AG09309 (cell line): ENCODE measurements at regions not wholly inside any gene's neighbourhood (a gene's known extent, or its start where the extent isn't known, plus 50 kb on each side); places are given as distances from the start of the nearest gene placed in this dataset.

Experiments
- DNase-seq: peaks from one replicate; pipeline ENCODE4 v3.0.0-alpha.2; 2010; ENCODE audit warnings: low read depth
- H3K4me3 ChIP-seq: 2 replicates; pipeline ENCODE4 v1.5.1; 2011; ENCODE audit warnings: mild to moderate bottlenecking, low read depth, low read length, moderate library complexity; ENCODE audit not compliant: control insufficient read depth
- CTCF ChIP-seq: IDR thresholded peaks from 2 replicates; pipeline ENCODE4 v1.5.1; 2011; ENCODE audit warnings: mild to moderate bottlenecking, low read depth, low read length, inconsistent platforms; ENCODE audit not compliant: insufficient read depth, control insufficient read depth; ENCODE audit errors: missing control alignments

- no peak for TF ChIP-seq CTCF
These were observed 256.2 kb downstream of the SKIDA1 start for GRCh38 chr10:21269289-21269688.

GRCh38 chr10:21265622-21266021, 259.9 kb downstream of the SKIDA1 start:
- TF ChIP-seq CTCF: no peak
- DNase-seq: no peak
- no peak overlapping the region for H3K4me3 ChIP-seq

More at GRCh38 chr10:21269289-21269688, 256.2 kb downstream of the SKIDA1 start:
- no peak overlapping the region for H3K4me3 ChIP-seq
- no peak for DNase-seq

GRCh38 chr10:21264271-21264670, 261.2 kb downstream of the SKIDA1 start:
- H3K4me3 ChIP-seq: no peak overlapping the region
- no peak for DNase-seq
- TF ChIP-seq CTCF: no peak

- H3K4me3 ChIP-seq: no peak overlapping the region
- no peak for DNase-seq
- TF ChIP-seq CTCF: no peak
These were observed 261.6 kb downstream of the SKIDA1 start for GRCh38 chr10:21263839-21264238.

GRCh38 chr10:21263263-21263803, 262.1 kb downstream of the SKIDA1 start:
- no peak for TF ChIP-seq CTCF
- H3K4me3 ChIP-seq: no peak overlapping the region
- no peak for DNase-seq

GRCh38 chr10:21261842-21262294, 263.6 kb downstream of the SKIDA1 start:
- H3K4me3 ChIP-seq: no peak overlapping the region
- no peak for TF ChIP-seq CTCF
- DNase-seq: no peak
